Smooth muscle cell (in vitro differentiated cells): ENCODE measurements at regions not wholly inside any gene's neighbourhood (a gene's known extent, or its start where the extent isn't known, plus 50 kb on each side); places are given as distances from the start of the nearest gene placed in this dataset.

ENCODE experiments used
- DNase-seq: peaks from one replicate; lab custom pipeline; 2025; ENCODE audit not compliant: unreplicated experiment; lab: John Stamatoyannopoulos, UW
- H2AFZ ChIP-seq: fragments of 200-600 bp; sonication (generic); 2 replicates; pipeline ENCODE4 v1.6.0; 2016; ENCODE audit warnings: antibody characterized with exemption, low read depth, mild to moderate bottlenecking
- H3F3A ChIP-seq: fragments of 200-600 bp; sonication (generic); 2 replicates; pipeline ENCODE4 v1.6.0; 2017; ENCODE audit warnings: antibody characterized with exemption, low read depth
- H3K27ac ChIP-seq: fragments of 200-600 bp; sonication (generic); 2 replicates; pipeline ENCODE4 v1.5.1; 2016; ENCODE audit warnings: low read depth, mild to moderate bottlenecking
- H3K27me3 ChIP-seq: fragments of 200-600 bp; sonication (generic); 2 replicates; pipeline ENCODE4 v1.6.1; 2016; ENCODE audit warnings: low read depth, mild to moderate bottlenecking
- H3K36me3 ChIP-seq: fragments of 200-600 bp; sonication (generic); 2 replicates; pipeline ENCODE4 v1.5.1; 2016; ENCODE audit warnings: low read depth
- H3K4me1 ChIP-seq: fragments of 200-600 bp; sonication (generic); 2 replicates; pipeline ENCODE4 v1.5.1; 2016; ENCODE audit warnings: low read depth
- H3K4me2 ChIP-seq: fragments of 200-600 bp; sonication (generic); 2 replicates; pipeline ENCODE4 v1.6.0; 2016; ENCODE audit warnings: mild to moderate bottlenecking
- H3K4me3 ChIP-seq: fragments of 200-600 bp; sonication (generic); 2 replicates; pipeline ENCODE4 v1.5.1; 2016; ENCODE audit warnings: mild to moderate bottlenecking
- H3K79me2 ChIP-seq: fragments of 200-600 bp; sonication (generic); 2 replicates; pipeline ENCODE4 v1.6.0; 2016; ENCODE audit warnings: low read depth, mild to moderate bottlenecking
- H3K9ac ChIP-seq: fragments of 200-600 bp; sonication (generic); 2 replicates; pipeline ENCODE4 v1.6.0; 2016; ENCODE audit warnings: low read depth
- H3K9me3 ChIP-seq: fragments of 200-600 bp; sonication (generic); replicated peaks from 2 replicates; pipeline ENCODE4 v1.5.1; 2016; ENCODE audit warnings: low read depth
- H4K20me1 ChIP-seq: fragments of 200-600 bp; sonication (generic); 2 replicates; pipeline ENCODE4 v1.6.0; 2016; ENCODE audit warnings: low read depth
- CTCF ChIP-seq: fragments of 200-600 bp; sonication (generic); IDR thresholded peaks from 2 replicates; pipeline ENCODE4 v1.5.1; 2017; ENCODE audit warnings: borderline replicate concordance, mild to moderate bottlenecking, antibody characterized with exemption; ENCODE audit not compliant: insufficient read depth, poor library complexity, severe bottlenecking
- WGBS: methylation state at CpG from one replicate; pipeline ENCODE4 v1.1.7; 2016; ENCODE audit warnings: low lambda C conversion rate; 5-methylcytosine and 5-hydroxymethylcytosine counted together

GRCh38 chr5:58318468-58318867, 141.4 kb downstream of the PLK2 start:
- Histone ChIP-seq H3K9ac (no peak overlapping the region), H3K36me3 (no peaks in the 10 kb centered on the region), H3K4me3 (no peak overlapping the region), H3K4me1 (peaks cover 7% of the 10 kb centered on the region), H3K79me2 (no peaks in the 10 kb centered on the region), H4K20me1 (no peaks in the 10 kb centered on the region), H3F3A (no peaks in the 10 kb centered on the region), H3K9me3 (no peaks in the 10 kb centered on the region), H3K4me2 (no peak overlapping the region), H3K27me3 (no peaks in the 10 kb centered on the region), H2AFZ (no peak overlapping the region), H3K27ac (peak overlapping the region; percentile 22)
- WGBS = 83% methylated on average over 1 of the region's 1 CpG
- no peak for DNase-seq
- TF ChIP-seq CTCF = no peak

DNA sequence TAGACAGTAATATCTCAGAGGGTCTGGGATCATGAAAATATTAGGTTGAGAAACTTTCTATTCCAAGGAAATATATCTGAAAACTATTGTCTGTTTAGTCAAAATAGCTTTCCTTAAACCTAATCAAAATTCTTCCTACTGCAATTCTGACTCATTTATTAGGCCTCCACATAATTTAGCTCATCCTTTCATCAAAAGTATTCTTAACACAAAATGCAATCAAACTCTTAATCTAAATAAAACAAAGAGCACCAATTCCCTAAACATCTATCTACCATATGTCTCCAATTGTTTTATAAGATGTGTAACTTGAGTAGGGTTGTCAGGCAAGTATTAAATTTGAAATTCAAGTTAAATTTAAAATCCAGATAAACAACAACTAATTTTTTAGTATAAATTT, 142.1 kb downstream of the PLK2 start:
- H3K4me3 ChIP-seq = no peak overlapping the region
- no peak overlapping the region for H3K9ac ChIP-seq
- no peaks in the 10 kb centered on the region for H3K36me3 ChIP-seq
- H3K27me3 ChIP-seq = no peaks in the 10 kb centered on the region
- no peaks in the 10 kb centered on the region for H3F3A ChIP-seq
- H3K27ac ChIP-seq = peak overlapping the region; percentile 22
- no peaks in the 10 kb centered on the region for H4K20me1 ChIP-seq
- no peak for TF ChIP-seq CTCF
- H3K9me3 ChIP-seq = no peaks in the 10 kb centered on the region
- H2AFZ ChIP-seq = no peak overlapping the region
- peaks cover 7% of the 10 kb centered on the region for H3K4me1 ChIP-seq
- DNase-seq = no peak
- no peaks in the 10 kb centered on the region for H3K79me2 ChIP-seq
- H3K4me2 ChIP-seq = no peak overlapping the region

- Histone ChIP-seq H3K36me3 (no peaks in the 10 kb centered on the region), H3K27me3 (no peaks in the 10 kb centered on the region), H2AFZ (no peak overlapping the region), H3K79me2 (no peaks in the 10 kb centered on the region), H3K4me2 (no peak overlapping the region), H4K20me1 (no peaks in the 10 kb centered on the region), H3K4me3 (no peak overlapping the region), H3K27ac (peak overlapping the region; percentile 22), H3K4me1 (peaks cover under 1% of the 10 kb centered on the region), H3K9me3 (no peaks in the 10 kb centered on the region), H3F3A (no peaks in the 10 kb centered on the region), H3K9ac (no peak overlapping the region)
- no peak for DNase-seq
- WGBS = 73% methylated on average over 7 of the region's 7 CpGs
- TF ChIP-seq CTCF = no peak
Observed at GRCh38 chr5:58317009-58317408, 142.9 kb downstream of the PLK2 start.

DNA sequence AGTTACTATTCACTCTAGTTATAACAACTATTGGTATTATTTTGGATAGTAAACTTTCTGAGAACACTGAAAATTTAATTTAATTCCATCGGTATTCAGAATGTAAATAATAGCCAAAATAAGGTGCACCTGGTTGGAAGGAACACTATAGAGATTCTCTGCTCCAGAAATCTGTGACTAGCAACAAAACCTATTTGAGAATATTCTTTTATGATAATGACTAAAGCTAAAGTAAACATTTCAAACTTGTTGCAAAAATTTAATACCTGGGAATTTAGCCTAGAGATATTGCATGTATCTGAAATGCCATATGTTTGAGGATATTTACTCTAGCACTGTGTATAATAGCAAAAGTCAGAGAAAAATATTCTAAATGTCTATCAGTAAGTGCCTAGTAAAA, 144.1 kb downstream of the PLK2 start:
- H3F3A ChIP-seq = no peaks in the 10 kb centered on the region
- WGBS = 97% methylated on average over 1 of the region's 1 CpG
- H3K36me3 ChIP-seq = no peaks in the 10 kb centered on the region
- no peaks in the 10 kb centered on the region for H3K27me3 ChIP-seq
- no peak overlapping the region for H3K27ac ChIP-seq
- H3K9ac ChIP-seq = no peak overlapping the region
- H4K20me1 ChIP-seq = no peaks in the 10 kb centered on the region
- H2AFZ ChIP-seq = no peak overlapping the region
- no peak overlapping the region for H3K4me3 ChIP-seq
- no peaks in the 10 kb centered on the region for H3K79me2 ChIP-seq
- no peaks in the 10 kb centered on the region for H3K9me3 ChIP-seq
- H3K4me2 ChIP-seq = no peak overlapping the region
- no peak for DNase-seq
- H3K4me1 ChIP-seq = no peaks in the 10 kb centered on the region
- TF ChIP-seq CTCF = no peak
